Eye (tissue), 1 donor: ENCODE measurements at regions not wholly inside any gene's neighbourhood (a gene's known extent, or its start where the extent isn't known, plus 50 kb on each side); places are given as distances from the start of the nearest gene placed in this dataset.
A peak's percentile ranks its signal among the peaks of the same experiment; 100 is the strongest.
"Not testable (repeated sequence)": the region's sequence is repeated elsewhere in the genome, so short reads cannot be mapped to it uniquely, and the experiment has no call there.

ENCODE experiments used
- DNase-seq: peaks from one replicate; pipeline ENCODE4 v3.0.0-alpha.2; 2015

DNA sequence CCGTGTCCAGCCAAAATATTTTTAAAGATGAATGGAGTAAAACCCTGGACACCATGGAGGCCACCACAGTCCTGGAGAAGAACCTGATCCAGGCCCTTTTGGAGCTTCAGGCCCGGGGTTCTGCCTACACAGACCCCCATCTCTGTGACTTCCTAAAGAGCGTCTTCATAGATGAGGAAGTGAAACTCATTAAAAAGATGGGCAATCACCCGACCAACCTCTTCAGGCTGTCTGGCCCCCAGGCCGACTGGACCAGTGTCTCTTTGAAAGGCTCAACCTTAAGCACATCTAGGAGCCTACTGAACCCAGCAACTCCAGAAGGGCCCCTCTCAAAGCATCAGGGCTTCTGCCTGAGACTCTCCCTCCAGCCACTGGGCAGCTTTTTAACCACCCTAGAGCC lies 107.9 kb upstream of the FAM174B start:
- DNase-seq = no peak

DNA sequence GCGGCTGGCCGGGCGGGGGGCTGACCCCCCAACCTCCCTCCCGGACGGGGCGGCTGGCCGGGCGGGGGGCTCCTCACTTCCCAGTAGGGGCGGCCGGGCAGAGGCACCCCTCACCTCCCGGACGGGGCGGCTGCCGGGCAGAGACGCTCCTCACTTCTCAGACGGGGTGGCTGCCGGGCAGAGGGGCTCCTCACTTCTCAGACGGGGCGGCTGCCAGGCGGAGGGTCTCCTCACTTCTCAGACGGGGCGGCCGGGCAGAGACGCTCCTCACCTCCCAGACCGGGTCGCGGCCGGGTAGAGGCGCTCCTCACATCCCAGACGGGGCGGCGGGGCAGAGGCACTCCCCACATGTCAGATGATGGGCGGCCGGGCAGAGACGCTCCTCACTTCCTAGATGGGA lies 112.6 kb upstream of the FAM174B start:
- DNase-seq = not testable (repeated sequence)

DNA sequence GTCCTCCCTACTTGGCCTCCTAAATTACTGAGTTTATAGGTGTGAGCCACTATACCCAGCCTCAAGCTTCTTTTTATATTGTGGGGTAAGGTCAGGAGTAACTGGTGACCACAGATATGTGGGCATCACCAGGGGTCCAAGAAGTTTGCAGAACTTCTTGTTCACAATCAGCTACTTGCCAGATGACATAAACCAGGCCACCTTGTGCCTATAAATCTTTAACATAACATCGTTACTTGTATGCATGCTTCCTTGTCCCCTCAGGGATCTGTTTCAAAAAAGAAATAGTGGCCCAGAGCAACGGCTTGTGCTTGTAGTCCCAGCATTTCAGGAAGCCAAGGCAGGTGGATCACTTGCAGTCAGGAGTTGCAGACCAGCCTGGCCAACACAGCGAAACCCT lies 115.1 kb upstream of the FAM174B start:
- no peak for DNase-seq

DNA sequence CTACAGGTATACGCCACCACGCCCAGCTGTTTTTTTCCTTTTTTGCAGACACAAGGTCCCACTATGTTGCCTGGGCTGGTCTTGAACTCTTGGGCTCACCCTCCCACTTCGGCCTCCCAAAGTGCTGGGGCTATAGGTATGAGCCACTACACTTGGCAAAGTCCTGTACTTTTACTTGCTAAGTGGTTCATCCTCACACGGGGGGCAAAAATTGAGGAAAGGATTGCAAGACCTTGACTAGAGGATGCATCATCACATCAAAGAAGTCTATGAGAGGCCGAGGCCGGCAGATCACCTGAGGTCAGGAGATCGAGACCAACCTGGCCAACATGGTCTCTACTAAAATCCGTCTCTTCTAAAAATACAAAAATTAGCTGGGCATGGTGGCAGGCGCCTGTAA lies 116.5 kb upstream of the FAM174B start:
- no peak for DNase-seq

DNA sequence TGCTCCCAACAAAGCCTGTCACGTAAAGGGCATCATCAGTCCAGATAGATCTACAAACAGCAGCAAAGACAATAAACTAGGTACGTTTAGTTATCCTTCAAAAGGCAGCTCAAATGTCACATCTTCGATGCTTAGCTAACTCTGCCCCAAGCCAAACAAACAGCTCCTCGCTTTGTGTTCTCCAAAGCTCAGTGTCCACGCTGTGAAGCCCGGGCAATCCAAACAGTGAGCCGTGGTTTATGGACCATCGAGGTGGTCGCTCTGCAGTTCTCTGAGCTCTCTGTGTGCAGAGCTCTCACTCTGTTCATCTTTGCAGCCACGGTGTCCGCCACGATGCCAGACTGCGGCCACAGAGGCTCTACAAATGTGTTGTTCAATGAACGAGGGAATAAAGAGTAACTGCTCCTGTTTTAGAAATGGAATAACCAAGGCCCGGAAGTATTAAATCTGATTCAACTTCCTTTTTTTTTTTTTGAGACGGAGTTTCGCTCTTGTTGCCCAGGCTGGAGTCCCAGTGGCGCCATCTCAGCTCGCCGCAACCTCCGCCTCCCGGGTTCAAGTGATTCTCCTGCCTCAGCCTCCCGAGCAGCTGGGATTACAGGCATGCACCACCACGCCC lies 117.2 kb upstream of the FAM174B start:
- DNase-seq = no peak

DNA sequence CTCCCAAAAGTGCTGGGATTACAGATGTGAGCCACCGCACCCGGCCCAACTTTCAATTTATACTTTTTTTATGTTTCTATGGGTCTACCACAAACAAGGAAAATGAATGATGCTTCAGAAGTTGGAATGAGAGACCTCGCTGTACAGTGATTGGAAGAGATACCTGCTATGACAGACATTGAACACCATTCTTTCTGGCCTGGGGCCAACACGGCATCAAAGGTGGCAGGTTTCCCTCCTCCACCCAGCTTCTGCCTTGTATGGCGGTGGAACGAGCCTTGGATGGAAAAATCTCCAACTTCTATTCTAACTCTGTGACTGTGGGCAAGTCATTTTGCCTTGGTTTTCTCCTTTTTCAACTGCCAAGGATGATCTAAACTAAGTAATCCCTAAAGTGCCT lies 117.8 kb upstream of the FAM174B start:
- no peak for DNase-seq

DNA sequence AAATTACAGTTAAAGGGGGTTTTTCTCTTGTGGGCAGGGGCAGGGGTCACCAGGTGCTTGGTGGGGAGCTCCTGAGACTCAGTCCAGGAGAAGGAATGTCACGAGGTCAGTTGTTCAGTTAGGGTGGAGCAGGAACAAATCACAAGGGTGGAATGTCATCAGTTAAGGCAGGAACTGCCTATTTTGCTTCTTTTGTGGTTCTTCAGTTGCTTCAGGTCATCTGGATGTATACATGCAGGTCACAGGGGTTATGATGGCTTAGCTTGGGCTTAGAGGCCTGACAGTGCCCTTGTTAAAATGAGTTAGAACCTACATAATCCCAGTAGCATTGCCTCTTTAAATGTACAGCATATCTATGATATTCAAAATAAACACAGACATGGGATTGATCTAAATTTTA lies 120.2 kb upstream of the CHD2 start:
- DNase-seq = no peak

DNA sequence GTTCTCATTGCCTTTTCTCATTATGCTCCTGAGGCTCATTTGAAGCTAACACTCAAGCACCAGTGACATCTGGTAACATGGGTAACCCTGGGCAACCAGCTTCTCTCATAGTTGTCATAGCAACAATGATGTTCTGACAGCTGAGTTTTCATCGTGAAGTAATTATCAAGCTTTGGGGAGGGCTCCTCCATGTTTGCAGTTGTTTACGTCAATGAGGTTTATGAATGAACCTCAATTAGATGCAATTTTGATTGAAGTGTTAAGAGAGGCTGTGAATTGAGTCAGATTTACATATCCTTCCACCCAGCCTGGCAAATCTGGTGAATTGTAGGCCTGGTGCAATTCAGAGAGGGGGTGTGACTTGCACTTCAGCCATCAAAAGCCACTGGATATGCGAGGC lies 119.3 kb upstream of the CHD2 start:
- peak; percentile 82 for DNase-seq

DNA sequence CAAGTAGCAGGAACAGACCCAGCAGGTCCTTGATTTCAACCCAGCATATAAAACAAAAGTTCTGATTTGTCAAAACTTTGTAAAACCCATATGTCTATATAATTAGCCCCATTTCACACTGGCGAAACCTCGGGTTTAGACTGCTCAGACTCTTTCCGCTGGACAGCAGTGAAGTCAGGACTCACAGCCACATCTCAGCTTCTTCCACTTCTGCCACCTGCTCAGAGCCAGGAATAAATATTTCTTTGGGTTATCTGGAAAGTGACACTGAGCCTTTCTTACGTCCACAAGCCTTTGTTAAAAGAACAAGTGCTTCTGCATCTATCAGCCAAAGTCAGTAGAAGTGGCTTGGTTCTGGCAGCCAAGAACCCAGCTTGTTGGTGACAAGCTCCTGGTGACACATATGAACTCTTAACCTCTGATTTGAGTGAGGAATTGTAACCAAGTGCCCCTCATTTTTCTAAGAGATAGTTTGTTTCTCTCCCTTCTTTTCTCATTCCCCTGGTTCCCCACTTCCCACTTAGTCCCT lies 118.1 kb upstream of the CHD2 start:
- DNase-seq = no peak

DNA sequence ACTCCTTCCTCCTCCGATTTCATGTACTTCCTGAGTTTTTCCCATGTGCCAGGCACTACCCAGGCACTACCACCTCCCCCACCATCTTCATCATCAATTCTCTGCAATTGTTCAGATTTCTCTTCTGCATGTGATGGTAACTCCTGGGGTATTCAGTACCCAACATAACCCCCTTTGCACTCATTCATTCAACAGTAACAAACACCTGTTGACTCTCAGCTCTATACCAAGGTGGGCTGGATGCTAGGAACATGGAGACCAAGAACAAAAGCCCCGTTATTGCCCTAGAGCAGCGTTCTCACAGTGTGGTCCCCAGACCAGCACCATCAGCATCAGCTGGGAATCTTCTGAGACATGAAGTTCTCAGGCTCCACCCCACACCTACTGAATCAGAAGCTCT lies 113.0 kb upstream of the CHD2 start:
- DNase-seq = no peak

DNA sequence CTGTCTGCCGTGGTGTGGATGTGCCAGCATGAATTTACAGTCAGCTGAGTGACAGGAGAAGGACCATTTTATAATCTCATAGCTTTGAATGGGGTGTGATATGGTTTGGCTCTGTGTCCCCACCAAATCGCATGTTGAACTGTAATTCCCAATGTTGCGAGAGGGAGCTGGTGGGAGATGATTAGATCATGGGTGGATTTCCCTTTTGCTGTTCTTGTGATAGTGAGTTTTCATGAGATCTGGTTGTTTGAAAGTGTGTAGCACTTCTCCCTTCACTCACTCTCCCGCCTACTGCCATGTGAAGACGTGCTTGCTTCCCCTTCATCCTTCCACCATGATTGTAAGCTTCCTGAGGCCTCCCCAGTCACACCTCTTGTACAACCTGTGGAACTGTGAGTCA lies 111.9 kb upstream of the CHD2 start:
- no peak for DNase-seq

DNA sequence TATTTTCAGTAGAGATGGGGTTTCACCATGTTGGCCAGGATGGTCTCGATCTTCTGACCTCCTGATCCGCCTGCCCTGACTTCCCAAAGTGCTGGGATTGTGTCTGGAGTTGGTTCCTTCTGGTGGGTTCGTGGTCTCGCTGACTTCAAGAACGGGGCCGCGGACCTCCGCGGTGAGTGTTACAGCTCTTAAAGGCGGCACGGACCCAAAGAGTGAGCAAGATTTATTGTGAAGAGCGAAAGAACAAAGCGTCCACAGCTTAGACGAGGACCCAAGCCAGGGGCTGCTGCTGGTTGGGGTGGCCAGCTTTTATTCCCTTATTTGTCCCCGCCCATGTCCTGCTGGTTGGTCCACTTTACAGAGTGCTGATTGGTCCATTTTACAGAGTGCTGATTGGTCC lies 111.3 kb upstream of the CHD2 start:
- not testable (repeated sequence) for DNase-seq

DNA sequence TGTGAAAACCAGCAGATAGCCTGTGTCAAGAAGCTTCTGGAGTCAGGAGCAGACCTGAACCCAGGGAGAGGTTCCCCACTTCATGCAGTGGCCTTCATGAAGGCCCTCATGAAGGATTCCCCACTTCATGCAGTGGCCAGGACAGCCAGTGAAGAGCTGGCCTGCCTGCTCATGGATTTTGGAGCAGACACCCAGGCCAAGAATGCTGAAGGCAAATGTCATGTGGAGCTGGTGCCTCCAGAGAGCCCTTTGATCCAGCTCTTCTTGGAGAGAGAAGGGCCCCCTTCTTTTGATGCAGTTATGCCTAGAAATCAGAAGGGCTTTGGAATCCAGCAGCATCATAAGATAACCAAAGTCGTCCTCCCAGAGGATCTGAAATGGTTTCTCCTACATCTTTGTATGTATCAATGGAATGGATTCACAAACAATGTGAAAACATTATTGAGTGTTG lies 103.9 kb upstream of the CHD2 start:
- no peak for DNase-seq

DNA sequence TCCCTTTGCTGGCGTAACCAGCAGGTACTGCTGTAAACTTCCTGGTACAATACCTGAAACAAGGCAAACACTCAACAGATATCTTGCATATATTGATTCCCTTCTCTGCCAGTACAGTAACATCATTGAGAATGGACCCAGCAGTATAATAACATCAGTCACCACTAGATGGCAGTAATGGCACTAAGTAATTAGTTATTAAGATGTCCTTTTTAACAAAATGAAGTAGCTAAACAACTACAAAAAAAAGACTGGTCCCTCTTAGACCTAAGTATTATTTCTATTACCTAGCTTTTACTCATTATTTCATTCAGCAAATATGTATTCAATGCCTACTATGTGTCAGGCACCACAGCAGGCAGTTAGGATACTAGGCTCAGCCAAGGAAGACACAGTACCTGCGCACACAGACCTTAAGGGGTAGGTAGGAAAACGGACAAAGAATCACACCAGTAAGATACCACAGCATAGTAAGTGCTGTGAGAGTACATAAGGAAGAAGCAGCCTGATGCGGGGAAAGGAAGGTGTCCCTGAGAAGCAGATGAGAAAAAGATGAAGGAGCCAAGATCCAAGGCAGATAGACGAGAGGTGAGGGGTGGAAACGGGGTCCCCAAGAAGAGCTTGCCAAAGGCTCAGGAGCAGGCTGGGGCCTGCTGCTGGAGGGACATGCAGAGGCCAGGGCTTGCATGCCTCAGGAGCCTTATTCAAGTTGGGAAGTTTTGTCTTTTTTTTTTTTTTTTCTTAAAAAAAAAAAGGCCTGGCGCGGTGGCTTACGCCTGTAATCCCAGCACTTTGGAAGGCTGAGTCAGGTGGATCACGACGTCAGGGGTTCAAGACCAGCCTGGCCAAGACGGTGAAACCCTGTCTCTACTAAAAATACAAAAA lies 102.7 kb upstream of the CHD2 start:
- peak; percentile 94 for DNase-seq

DNA sequence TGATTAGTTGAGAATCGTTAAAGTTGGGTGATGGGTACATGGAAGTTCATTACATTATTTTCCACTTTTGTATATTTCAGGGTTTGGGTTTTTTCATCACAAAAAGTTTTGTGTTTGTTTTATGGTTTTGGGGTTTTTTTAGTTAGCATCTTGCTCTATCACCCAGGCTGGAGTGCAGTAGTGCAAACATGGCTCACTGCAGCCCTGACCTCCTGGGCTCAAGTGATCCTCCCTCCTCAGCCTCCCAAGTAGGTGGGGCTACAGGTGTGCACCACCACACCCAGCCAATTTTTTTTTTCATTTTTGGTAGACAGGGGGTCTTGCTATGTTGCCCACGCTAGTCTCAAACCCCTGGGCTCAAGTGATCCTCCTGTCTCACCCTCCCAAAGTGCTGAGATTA lies 100.1 kb upstream of the CHD2 start:
- DNase-seq = no peak

DNA sequence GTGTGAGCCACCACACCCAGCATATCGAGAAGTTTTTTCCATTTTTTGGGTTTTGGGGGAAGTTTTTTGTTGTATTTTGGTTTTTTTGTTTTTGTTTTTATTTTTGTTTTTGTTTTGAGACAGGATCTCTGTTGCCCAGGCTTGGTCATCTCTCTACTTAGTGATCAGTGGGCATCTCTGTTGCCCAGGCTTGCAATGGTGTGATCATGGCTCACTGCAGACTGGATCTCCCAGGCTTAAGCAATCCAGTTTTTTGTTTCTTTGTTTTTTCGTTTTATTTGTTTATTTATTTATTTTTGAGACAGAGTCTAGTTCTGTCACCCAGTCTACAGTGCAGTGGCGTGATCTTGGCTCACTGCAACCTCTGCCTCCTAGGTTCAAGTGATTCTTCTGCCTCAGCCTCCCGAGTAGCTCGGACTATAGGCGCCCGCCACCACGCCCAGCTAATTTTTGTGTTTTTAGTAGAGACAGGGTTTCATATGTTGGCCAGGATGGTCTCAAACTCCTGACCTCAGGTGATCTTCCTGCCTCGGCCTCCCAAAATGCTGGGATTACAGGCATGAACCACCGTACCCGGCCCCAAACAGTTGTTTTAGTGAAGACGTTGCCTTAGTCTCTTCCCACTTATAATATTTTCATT lies 99.6 kb upstream of the CHD2 start:
- DNase-seq = not testable (repeated sequence)

DNA sequence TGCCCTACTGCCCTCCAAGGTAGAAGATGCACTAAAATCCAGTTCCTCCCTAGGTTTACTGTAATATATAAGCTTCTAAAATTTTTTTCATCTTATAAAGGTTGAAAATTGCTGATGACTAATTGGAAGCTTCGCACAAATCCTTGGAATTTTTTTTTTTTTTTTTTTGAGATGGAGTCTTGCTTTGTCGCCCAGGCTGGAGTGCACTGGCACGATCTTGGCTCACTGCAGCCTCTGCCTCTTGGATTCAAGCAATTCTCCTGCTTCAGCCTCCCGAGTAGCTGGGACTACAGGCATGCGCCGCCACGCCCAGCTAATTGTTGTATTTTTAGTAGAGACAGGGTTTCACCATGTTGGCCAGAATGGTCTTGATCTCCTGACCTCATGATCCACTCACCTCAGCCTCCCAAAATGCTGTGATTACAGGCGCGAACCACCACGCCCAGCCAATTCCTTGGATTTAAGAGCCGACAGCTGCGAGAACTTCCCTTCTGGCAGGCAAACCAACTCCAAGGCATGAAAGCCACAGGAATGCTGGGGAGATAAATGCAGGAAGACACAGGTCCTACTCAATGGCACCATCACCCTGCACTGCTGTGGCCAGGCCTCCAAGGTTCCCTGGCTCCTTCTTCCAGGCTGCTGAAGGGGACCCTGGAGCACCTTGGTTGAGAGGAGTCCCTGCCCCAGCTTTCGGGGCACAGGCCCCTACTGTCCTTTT lies 98.9 kb upstream of the CHD2 start:
- not testable (repeated sequence) for DNase-seq

DNA sequence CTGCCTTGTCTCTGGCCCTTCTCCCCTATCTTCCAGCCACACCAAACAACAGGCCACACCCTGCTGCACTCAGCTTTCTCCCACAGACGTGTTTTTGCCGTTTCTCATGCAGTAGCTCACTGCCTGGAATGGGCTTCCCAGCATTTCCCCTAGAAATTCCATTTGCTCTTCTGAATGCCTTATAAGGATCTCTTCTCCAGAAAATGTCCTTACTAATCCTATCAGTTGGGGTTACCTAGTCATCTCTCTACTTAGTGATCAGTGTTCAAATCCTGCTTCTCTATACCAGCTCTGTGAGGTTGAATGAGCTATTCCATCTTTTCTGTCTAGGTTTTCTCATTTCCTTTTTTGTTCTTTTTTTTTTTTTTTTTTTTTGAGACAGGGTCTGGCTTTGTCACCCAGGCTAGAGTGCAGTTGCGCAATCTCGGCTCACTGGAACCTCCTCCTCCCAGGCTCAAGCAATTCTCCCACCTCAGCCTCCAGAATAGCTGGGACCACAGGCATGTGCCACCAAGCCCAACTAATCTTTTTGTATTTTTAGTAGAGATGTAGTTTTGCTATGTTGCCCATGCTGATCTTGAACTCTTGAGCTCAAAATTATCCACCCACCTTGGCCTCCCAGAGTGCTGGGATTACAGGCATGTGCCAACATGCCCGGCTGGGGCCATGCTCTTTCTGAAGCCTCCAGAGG lies 98.2 kb upstream of the CHD2 start:
- DNase-seq = peak; percentile 18

DNA sequence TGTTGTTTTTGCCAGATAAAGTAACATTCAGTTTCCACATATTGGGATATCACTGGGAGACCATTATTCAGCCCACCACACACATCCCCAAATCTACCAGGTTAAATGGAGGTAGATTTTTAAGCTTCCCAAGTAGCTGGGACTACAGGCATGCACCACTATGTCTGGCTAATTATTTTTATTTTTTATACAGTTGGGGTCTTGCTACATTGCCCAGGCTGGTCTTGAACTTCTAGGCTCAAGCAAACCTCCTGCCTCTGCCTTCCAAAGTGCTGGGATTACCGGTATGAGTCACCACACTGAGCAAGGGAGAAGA lies 96.6 kb upstream of the CHD2 start:
- no peak for DNase-seq

DNA sequence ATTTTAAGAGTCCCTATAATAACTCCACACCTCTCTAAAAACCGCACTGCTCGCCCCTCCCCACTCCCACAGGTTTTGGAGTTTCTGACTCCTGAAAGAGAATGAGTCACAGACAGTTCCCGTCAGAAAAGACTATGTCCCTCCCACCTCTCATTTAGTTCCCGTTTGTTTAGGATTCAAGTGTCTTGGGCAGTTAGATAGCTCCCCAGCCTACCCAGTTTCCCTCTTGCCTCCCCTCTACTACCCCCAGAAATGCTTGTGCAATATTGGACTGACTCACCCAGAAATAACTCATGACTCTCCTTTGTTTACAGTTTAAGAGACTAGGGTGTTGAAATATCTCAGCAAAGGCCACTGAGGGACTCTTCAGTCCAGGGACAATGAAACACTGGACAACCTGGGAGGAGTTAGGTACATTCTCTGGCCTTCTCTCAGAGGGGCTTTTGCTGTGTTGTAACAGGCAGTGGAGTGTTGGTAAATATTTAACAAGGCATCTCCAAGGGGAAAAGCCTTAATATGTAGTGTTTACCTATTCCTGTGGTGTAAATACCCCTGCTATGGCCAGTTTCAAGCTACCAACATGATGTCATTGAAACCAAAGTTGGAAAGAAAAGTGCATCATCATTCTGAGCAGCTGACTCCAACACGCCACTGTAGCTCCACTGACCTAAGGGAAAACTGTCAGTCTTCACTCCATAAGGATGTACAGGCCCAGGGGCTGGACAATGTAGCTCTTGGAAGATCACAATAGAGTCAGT lies 96.1 kb upstream of the CHD2 start:
- peak; percentile 42 for DNase-seq

DNA sequence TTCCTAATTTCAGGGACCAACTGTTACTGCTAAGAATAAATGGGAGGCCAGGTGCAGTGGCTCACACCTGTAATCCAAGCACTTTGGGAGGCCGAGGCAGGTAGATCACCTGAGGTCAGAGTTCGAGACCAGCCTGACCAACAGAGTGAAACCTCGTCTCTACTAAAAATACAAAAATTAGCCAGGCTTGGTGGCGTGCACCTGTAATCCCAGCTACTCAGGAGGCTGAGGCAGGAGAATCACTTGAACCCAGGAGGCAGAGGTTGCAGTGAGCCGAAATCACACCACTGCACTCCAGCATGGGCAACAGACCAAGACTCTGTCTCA lies 95.6 kb upstream of the CHD2 start:
- DNase-seq = not testable (repeated sequence)

DNA sequence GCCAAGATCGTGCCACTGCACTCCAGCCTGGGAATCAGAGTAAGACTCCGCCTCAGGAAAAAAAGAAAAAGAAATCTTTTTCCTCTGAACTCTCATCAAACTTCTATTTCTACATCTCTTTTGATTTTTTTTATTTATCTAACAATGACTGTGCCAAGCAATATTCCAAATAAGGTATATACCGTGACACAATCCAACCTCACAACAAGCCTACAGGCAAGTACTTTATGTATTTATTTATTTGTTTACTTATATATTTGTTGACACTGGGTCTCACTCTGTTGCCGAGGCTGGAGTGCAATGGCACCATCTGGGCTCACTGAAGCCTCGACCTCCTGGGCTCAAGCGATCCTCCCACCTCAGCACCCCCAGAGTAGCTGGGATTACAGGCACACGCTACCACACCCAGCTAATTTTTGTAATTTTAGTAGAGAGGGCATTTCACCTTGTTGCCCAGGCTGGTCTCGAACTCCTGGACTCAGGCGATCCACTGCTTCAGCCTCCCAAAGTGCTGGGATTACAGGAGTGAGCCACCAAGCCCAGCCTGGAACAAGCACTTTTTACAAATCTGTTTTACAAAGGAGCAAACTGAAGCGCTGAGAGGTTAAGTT lies 94.9 kb upstream of the CHD2 start:
- no peak for DNase-seq
